PC-9 (cell line): ENCODE measurements at regions not wholly inside any gene's neighbourhood (a gene's known extent, or its start where the extent isn't known, plus 50 kb on each side); places are given as distances from the start of the nearest gene placed in this dataset.

ENCODE experiments used
- BruUV-seq: library from RNA; stranded (reverse); fragments of 400-500 nt; replicated peaks from 2 replicates; lab custom pipeline; 2021; lab: Mats Ljungman, UMichigan
- CTCF ChIA-PET: fragments of 300-600 bp; sonication (Branson Sonifier 250); formaldehyde crosslinking; loops from one replicate; lab custom pipeline; 2022; ENCODE audit warnings: antibody characterized with exemption; lab: Charles Lee
- POLR2A ChIA-PET: fragments of 300-600 bp; sonication (Branson Sonifier 250); formaldehyde crosslinking; loops from one replicate; lab custom pipeline; 2022; ENCODE audit warnings: antibody characterized with exemption; ENCODE audit not compliant: unreplicated experiment; lab: Charles Lee
- DNase-seq, 2 experiments: peaks; one replicate each; pipeline versions ENCODE4 v3.0.0 to v3.0.0-alpha.2; 2015 to 2022; ENCODE audit warnings: mixed read lengths in 1 of 2
- H2AFZ ChIP-seq: fragments of 200-600 bp; sonication (generic); 2 replicates; pipeline ENCODE4 v1.8.1; 2017; ENCODE audit warnings: antibody characterized with exemption
- H3F3A ChIP-seq: fragments of 200-600 bp; sonication (generic); 2 replicates; pipeline ENCODE4 v1.8.1; 2017; ENCODE audit warnings: antibody characterized with exemption, mild to moderate bottlenecking, low read depth; ENCODE audit not compliant: insufficient read depth
- H3K27ac ChIP-seq: fragments of 200-600 bp; sonication (generic); 2 replicates; pipeline ENCODE4 v1.6.1; 2016; ENCODE audit warnings: mixed run types
- H3K27me3 ChIP-seq: fragments of 200-600 bp; sonication (generic); 2 replicates; pipeline ENCODE4 v1.6.1; 2016; ENCODE audit warnings: low read depth, mixed run types; ENCODE audit not compliant: insufficient read depth
- H3K36me3 ChIP-seq: fragments of 200-600 bp; sonication (generic); 2 replicates; pipeline ENCODE4 v1.6.1; 2016; ENCODE audit warnings: low read depth, mixed run types
- H3K4me1 ChIP-seq: fragments of 200-600 bp; sonication (generic); replicated peaks from 2 replicates; pipeline ENCODE4 v1.6.1; 2016; ENCODE audit warnings: mixed run types; ENCODE audit not compliant: insufficient read depth
- H3K4me2 ChIP-seq: fragments of 200-600 bp; sonication (generic); 2 replicates; pipeline ENCODE4 v1.6.1; 2017; ENCODE audit warnings: mixed run types
- H3K4me3 ChIP-seq: fragments of 200-600 bp; sonication (generic); 2 replicates; pipeline ENCODE4 v1.6.1; 2016; ENCODE audit warnings: mixed run types
- H3K79me2 ChIP-seq: fragments of 200-600 bp; sonication (generic); 2 replicates; pipeline ENCODE4 v1.6.1; 2017; ENCODE audit warnings: low read depth, mixed run types
- H3K9me2 ChIP-seq: fragments of 200-600 bp; sonication (generic); 2 replicates; pipeline ENCODE4 v1.8.1; 2017; ENCODE audit warnings: mild to moderate bottlenecking; ENCODE audit not compliant: insufficient read depth
- H3K9me3 ChIP-seq: fragments of 200-600 bp; sonication (generic); 2 replicates; pipeline ENCODE4 v1.8.1; 2016; ENCODE audit warnings: low read depth; ENCODE audit not compliant: insufficient read depth
- H4K20me1 ChIP-seq: fragments of 200-600 bp; sonication (generic); 2 replicates; pipeline ENCODE4 v1.8.1; 2017; ENCODE audit not compliant: insufficient read depth
- CTCF ChIP-seq: fragments of 200-600 bp; sonication (generic); conservative IDR thresholded peaks from 2 replicates; pipeline ENCODE4 v1.6.1; 2017; ENCODE audit warnings: mixed run types, antibody characterized with exemption, mild to moderate bottlenecking, moderate library complexity
- EZH2 ChIP-seq: fragments of 200-600 bp; sonication (generic); IDR thresholded peaks from 2 replicates; pipeline ENCODE4 v1.8.0; 2017; ENCODE audit warnings: antibody characterized with exemption, low read depth
- intact Hi-C: fragments of 100-400 bp; cut with micrococcal nuclease; formaldehyde crosslinking; loops from one replicate; pipeline ENCODE4 v1.10.0; 2022; ENCODE audit not compliant: unreplicated experiment

DNA sequence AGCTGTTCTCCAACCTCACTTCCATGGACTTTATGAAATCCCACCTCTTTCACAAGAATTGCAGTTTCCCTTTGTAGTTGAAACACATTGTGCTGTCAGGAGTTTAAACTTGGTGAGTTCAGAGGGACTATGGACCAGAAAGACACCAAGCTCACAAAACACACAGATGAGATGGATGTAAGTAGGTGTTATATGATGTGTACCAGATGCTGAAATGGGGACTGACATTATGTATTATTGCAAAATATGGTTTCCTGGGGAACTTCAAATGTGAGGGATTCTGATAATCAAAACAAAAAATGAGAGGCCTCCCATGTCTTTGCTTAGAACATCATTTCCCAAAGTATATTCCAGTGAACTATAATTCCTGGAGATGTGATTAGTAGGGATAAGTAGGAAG, 401.1 kb upstream of the ARID1B start:
- H3K36me3 ChIP-seq: no peaks in the 10 kb centered on the region
- H3K9me2 ChIP-seq: no peaks in the 10 kb centered on the region
- H4K20me1 ChIP-seq: no peaks in the 10 kb centered on the region
- no peaks in the 10 kb centered on the region for H3K9me3 ChIP-seq
- intact Hi-C loops: no loop called here
- peaks cover 8% of the 10 kb centered on the region for H3K4me1 ChIP-seq
- no peak overlapping the region for H3K4me3 ChIP-seq
- H3K4me2 ChIP-seq: no peak overlapping the region
- H3K27ac ChIP-seq: no peak overlapping the region
- CTCF ChIA-PET: no interaction called here
- POLR2A ChIA-PET: no interaction called here
- H3K27me3 ChIP-seq: no peaks in the 10 kb centered on the region
- H3F3A ChIP-seq: no peaks in the 10 kb centered on the region
- no peak for DNase-seq
- no peak for TF ChIP-seq CTCF
- no peak for TF ChIP-seq EZH2
- no peaks in the 10 kb centered on the region for H3K79me2 ChIP-seq
- BruUV-seq: no TSS peak
- no peak overlapping the region for H2AFZ ChIP-seq

- H2AFZ ChIP-seq: no peak overlapping the region
- TF ChIP-seq EZH2: no peak
- TF ChIP-seq CTCF: no peak
- H4K20me1 ChIP-seq: no peaks in the 10 kb centered on the region
- H3K27ac ChIP-seq: no peak overlapping the region
- H3K9me3 ChIP-seq: no peaks in the 10 kb centered on the region
- intact Hi-C loops: no loop called here
- H3K79me2 ChIP-seq: no peaks in the 10 kb centered on the region
- H3K4me1 ChIP-seq: peaks cover 4% of the 10 kb centered on the region; the same call in 1 of the 2 replicates
- DNase-seq: no peak
- H3K4me3 ChIP-seq: no peak overlapping the region
- ChIA-PET CTCF (no interaction called here), POLR2A (interaction anchor here (0.6 kb wide), 1 partner anchor 24 kb away, joined by 4 read pairs; no protein-coding TSS in a partner anchor)
- H3F3A ChIP-seq: no peaks in the 10 kb centered on the region
- no peaks in the 10 kb centered on the region; the same call in 1 of the 2 replicates for H3K36me3 ChIP-seq
- BruUV-seq: no TSS peak
- H3K27me3 ChIP-seq: no peaks in the 10 kb centered on the region
- H3K9me2 ChIP-seq: no peaks in the 10 kb centered on the region
- H3K4me2 ChIP-seq: no peak overlapping the region
Measured at GRCh38 chr6:156359912-156360311, 417.3 kb upstream of the ARID1B start.

- Histone ChIP-seq H3K9me3 (no peaks in the 10 kb centered on the region), H3K79me2 (no peaks in the 10 kb centered on the region), H3K4me1 (no peaks in the 10 kb centered on the region), H2AFZ (no peak overlapping the region), H4K20me1 (no peaks in the 10 kb centered on the region), H3K4me3 (no peak overlapping the region), H3K36me3 (no peaks in the 10 kb centered on the region), H3K27ac (no peak overlapping the region), H3K4me2 (no peak overlapping the region), H3K27me3 (no peaks in the 10 kb centered on the region), H3F3A (no peaks in the 10 kb centered on the region), H3K9me2 (no peaks in the 10 kb centered on the region)
- TF ChIP-seq EZH2 (no peak), CTCF (no peak)
- intact Hi-C loops: no loop called here
- CTCF ChIA-PET: no interaction called here
- POLR2A ChIA-PET: no interaction called here
- BruUV-seq: no TSS peak
- no peak for DNase-seq
Measured at GRCh38 chr6:156352861-156353260, 424.3 kb upstream of the ARID1B start.
